CD4-positive, alpha-beta T cell (primary cell): ENCODE measurements at regions not wholly inside any gene's neighbourhood (a gene's known extent, or its start where the extent isn't known, plus 50 kb on each side); places are given as distances from the start of the nearest gene placed in this dataset.

ENCODE experiments used
- ATAC-seq: fragments of 200-7000 bp; cut with Tn5 transposase; one replicate; pipeline ENCODE4 v1.10.0; 2022; ENCODE audit warnings: mild to moderate bottlenecking; ENCODE audit not compliant: poor library complexity
- CTCF ChIA-PET: fragments of 350-600 bp; sonication (Branson Sonifier 250); formaldehyde crosslinking; loops from one replicate; lab custom pipeline; 2021; ENCODE audit warnings: antibody characterized with exemption, inconsistent platforms; lab: Charles Lee
- POLR2A ChIA-PET: fragments of 350-600 bp; sonication (Branson Sonifier 250); formaldehyde crosslinking; loops from one replicate; lab custom pipeline; 2021; ENCODE audit warnings: antibody characterized with exemption, inconsistent platforms; lab: Charles Lee
- DNase-seq, 14 experiments: peaks; one replicate each; pipeline ENCODE4 v3.0.0-alpha.2; 2013 to 2020; ENCODE audit warnings: mixed read lengths in 2 of 14
- H3K27ac ChIP-seq, 2 donors: one replicate each; pipeline versions ENCODE4 v1.5.1 to v1.7.0; 2013; ENCODE audit warnings: low read length in 2 of 2, low read depth in 1 of 2, mild to moderate bottlenecking in 1 of 2
- H3K27me3 ChIP-seq, 2 experiments: 1 replicate in 1 of 2; 2 replicates in 1 of 2; pipeline versions ENCODE4 v1.6.1 to v1.7.0; 2013; ENCODE audit warnings: low read length in 2 of 2, control low read depth in 1 of 2, mild to moderate bottlenecking in 1 of 2, moderate library complexity in 1 of 2; ENCODE audit not compliant: insufficient read depth in 2 of 2, control insufficient read depth in 1 of 2
- H3K36me3 ChIP-seq: one replicate; pipeline ENCODE4 v1.6.1; 2013; ENCODE audit warnings: low read length, control low read depth; ENCODE audit not compliant: insufficient read depth
- H3K4me1 ChIP-seq: one replicate; pipeline ENCODE4 v1.6.1; 2013; ENCODE audit warnings: low read length, control low read depth; ENCODE audit not compliant: insufficient read depth
- H3K4me3 ChIP-seq: one replicate; pipeline ENCODE4 v1.5.1; 2013; ENCODE audit warnings: mild to moderate bottlenecking, low read length, moderate library complexity
- H3K9me3 ChIP-seq, 2 experiments: 1 replicate in 1 of 2; 2 replicates in 1 of 2; pipeline versions ENCODE4 v1.6.1 to v1.7.0; 2013; ENCODE audit warnings: low read length in 2 of 2, mild to moderate bottlenecking in 2 of 2, control low read depth in 1 of 2, moderate library complexity in 1 of 2; ENCODE audit not compliant: control insufficient read depth in 1 of 2, insufficient read depth in 1 of 2
- H3K27ac Mint-ChIP-seq: one replicate; pipeline ENCODE4 v1.8.0; 2020; ENCODE audit warnings: mixed read lengths
- H3K27me3 Mint-ChIP-seq: one replicate; pipeline ENCODE4 v1.8.0; 2021; ENCODE audit warnings: mixed read lengths
- H3K36me3 Mint-ChIP-seq: one replicate; pipeline ENCODE4 v1.8.0; 2021; ENCODE audit warnings: low read depth, mixed read lengths
- H3K4me1 Mint-ChIP-seq: one replicate; pipeline ENCODE4 v1.8.0; 2021; ENCODE audit warnings: low read depth, mixed read lengths
- H3K4me3 Mint-ChIP-seq: one replicate; pipeline ENCODE4 v1.8.0; 2020; ENCODE audit warnings: mild to moderate bottlenecking, mixed read lengths
- H3K9me3 Mint-ChIP-seq: one replicate; pipeline ENCODE4 v1.8.0; 2020; ENCODE audit warnings: mixed read lengths
- intact Hi-C, 2 experiments: fragments of 100-400 bp; cut with DNase I in 1 of 2; cut with micrococcal nuclease in 1 of 2; formaldehyde crosslinking; loops; one replicate each; pipeline versions ENCODE4 v1.15.1 to v1.9.0; 2023 to 2025; cut with DNase I, micrococcal nuclease
- TF ChIP-seq, protein P1 (sequence below): fragments of 200-600 bp; IDR thresholded peaks from one replicate; pipeline ENCODE4 v1.8.0; 2022; ENCODE audit warnings: antibody characterized with exemption, mild to moderate bottlenecking

- H3K4me1 ChIP-seq, result peaks cover 1% of the 10 kb centered on the region
- H3K4me3 Mint-ChIP-seq, result no peak overlapping the region
- intact Hi-C loops, result no loop called here
- no peak overlapping the region for H3K27ac Mint-ChIP-seq
- peaks cover 2% of the 10 kb centered on the region for H3K4me1 Mint-ChIP-seq
- ChIA-PET CTCF (no interaction called here), POLR2A (interaction anchor here (0.5 kb wide), 1 partner anchor 294 kb away, joined by 3 read pairs; no protein-coding TSS in a partner anchor)
- DNase-seq (no peak), ATAC-seq (no peak)
- TF ChIP-seq, protein P1, sequence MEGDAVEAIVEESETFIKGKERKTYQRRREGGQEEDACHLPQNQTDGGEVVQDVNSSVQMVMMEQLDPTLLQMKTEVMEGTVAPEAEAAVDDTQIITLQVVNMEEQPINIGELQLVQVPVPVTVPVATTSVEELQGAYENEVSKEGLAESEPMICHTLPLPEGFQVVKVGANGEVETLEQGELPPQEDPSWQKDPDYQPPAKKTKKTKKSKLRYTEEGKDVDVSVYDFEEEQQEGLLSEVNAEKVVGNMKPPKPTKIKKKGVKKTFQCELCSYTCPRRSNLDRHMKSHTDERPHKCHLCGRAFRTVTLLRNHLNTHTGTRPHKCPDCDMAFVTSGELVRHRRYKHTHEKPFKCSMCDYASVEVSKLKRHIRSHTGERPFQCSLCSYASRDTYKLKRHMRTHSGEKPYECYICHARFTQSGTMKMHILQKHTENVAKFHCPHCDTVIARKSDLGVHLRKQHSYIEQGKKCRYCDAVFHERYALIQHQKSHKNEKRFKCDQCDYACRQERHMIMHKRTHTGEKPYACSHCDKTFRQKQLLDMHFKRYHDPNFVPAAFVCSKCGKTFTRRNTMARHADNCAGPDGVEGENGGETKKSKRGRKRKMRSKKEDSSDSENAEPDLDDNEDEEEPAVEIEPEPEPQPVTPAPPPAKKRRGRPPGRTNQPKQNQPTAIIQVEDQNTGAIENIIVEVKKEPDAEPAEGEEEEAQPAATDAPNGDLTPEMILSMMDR, result no peak
- no peaks in the 10 kb centered on the region for H3K36me3 Mint-ChIP-seq
- no peaks in the 10 kb centered on the region for H3K27me3 ChIP-seq
- H3K9me3 ChIP-seq, result no peaks in the 10 kb centered on the region
- H3K4me3 ChIP-seq, result no peak overlapping the region
- H3K27me3 Mint-ChIP-seq, result no peaks in the 10 kb centered on the region
- H3K36me3 ChIP-seq, result no peaks in the 10 kb centered on the region
- H3K9me3 Mint-ChIP-seq, result no peaks in the 10 kb centered on the region
- H3K27ac ChIP-seq, result no peak overlapping the region
Observed at GRCh38 chr6:166855416-166855815, 100.9 kb downstream of the RNASET2 start.

- ChIA-PET POLR2A (no interaction called here), CTCF (no interaction called here)
- Mint-ChIP-seq H3K27ac (no peak overlapping the region), H3K36me3 (no peaks in the 10 kb centered on the region), H3K9me3 (no peaks in the 10 kb centered on the region), H3K4me3 (no peak overlapping the region), H3K4me1 (no peaks in the 10 kb centered on the region), H3K27me3 (no peaks in the 10 kb centered on the region)
- Histone ChIP-seq H3K9me3 (no peaks in the 10 kb centered on the region), H3K36me3 (no peaks in the 10 kb centered on the region), H3K27me3 (no peaks in the 10 kb centered on the region), H3K4me3 (no peak overlapping the region), H3K4me1 (no peaks in the 10 kb centered on the region), H3K27ac (no peak overlapping the region)
- ATAC-seq (no peak), DNase-seq (no peak)
- TF ChIP-seq, protein P1, result no peak
- intact Hi-C loops, result no loop called here
Observed at GRCh38 chr6:166853371-166854325, 102.7 kb downstream of the RNASET2 start.

DNA sequence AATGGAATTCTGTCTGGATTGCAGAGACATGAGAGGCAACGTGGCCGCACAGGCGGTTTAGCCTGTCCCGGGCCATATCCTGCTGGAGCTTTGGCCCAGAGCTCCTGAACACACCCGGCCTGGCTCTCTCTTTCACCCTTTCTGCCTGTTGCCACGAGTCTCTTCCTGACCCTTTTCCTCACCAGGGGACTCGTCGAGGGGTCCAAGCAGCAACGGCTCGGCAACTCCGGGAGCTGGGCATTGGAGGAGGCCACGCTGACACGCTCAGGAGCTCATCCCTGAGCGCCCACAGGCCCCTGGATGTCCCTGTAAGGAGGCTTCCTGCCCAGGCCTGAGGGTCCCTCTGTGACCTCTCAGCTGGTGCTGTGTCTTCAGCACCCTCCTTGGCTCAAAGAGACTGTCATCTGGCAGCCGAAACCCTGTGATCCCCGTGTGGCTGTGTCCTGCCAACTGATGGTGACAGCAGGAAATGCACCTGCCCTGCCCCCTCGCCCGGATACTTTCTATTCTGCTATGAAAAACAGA, 103.8 kb downstream of the RNASET2 start:
- H3K4me1 Mint-ChIP-seq, result no peaks in the 10 kb centered on the region
- Histone ChIP-seq H3K9me3 (no peaks in the 10 kb centered on the region), H3K27me3 (no peaks in the 10 kb centered on the region), H3K36me3 (no peaks in the 10 kb centered on the region), H3K27ac (no peak overlapping the region), H3K4me3 (no peak overlapping the region), H3K4me1 (no peaks in the 10 kb centered on the region)
- no peaks in the 10 kb centered on the region for H3K36me3 Mint-ChIP-seq
- peak in 5 of 14 experiments; percentile 7 to 33 (median 13) for DNase-seq
- no peak overlapping the region for H3K4me3 Mint-ChIP-seq
- no peaks in the 10 kb centered on the region for H3K27me3 Mint-ChIP-seq
- TF ChIP-seq, protein P1, result no peak
- ATAC-seq, result no peak
- ChIA-PET CTCF (no interaction called here), POLR2A (no interaction called here)
- H3K9me3 Mint-ChIP-seq, result no peaks in the 10 kb centered on the region
- H3K27ac Mint-ChIP-seq, result no peak overlapping the region
- intact Hi-C loops, result no loop called here
